ENCODE measurements at regions not wholly inside any gene's neighbourhood (a gene's known extent, or its start where the extent isn't known, plus 50 kb on each side); places are given as distances from the start of the nearest gene placed in this dataset.

DNA sequence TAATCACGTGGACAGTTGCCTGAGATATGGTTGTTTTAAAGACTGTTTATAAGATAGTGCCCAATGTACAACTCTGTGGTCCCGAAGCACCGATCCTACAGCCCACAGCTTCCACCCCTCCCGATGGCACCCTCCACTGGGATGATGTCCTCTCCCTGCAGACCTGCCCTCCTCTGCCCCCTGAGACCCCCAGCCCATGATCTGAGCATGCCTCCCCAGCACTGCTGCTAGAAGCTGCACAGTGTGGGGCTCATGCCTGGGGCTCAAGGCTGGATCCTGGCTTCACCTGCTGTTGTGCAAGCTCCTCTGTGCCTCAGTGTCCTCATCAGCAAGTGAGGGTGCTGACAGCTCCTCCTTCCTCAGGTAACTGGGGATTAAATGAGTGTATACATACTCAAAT lies 254.7 kb upstream of the MKI67 start:
- no peak for DNase-seq

DNA sequence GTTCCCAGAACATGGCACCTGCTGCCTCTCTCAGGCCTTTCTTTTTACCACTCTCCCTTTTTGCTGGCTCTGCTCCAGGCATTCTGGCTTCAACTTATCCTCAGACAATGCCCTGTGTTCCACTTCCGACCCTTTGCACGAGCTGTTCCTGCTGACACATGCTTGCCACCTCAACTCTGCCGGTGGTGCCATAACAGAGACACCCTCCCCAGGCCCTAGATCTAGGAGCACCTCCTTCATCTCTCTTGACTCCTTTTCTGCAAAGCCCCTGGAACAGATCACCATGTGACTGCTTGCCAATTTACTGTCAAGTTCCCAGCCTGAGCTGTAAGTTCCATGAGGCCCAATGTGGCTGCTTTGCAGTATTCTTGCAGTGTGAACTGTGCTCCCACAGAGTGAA lies 256.0 kb upstream of the MKI67 start:
- no peak for DNase-seq

DNA sequence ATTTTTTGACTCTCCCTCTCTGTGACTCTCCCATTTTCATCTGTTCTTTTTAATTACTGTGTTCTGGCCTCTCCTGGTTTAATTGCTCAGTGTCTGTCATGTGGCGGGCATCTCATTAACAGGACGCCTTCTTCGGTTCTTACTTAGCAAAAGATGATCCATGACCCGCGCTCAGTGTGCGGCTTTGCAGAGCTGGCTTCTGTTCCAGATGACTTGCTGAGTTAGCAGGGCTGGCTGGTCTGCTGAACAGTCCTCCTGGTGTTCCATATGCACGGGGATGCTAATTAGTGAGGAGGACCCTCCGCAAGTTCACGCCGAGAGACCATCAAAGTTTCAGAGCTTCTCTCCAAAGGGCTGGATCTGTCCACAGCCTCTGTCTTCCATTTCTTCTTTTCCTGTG lies 258.6 kb upstream of the MKI67 start:
- no peak for DNase-seq

DNA sequence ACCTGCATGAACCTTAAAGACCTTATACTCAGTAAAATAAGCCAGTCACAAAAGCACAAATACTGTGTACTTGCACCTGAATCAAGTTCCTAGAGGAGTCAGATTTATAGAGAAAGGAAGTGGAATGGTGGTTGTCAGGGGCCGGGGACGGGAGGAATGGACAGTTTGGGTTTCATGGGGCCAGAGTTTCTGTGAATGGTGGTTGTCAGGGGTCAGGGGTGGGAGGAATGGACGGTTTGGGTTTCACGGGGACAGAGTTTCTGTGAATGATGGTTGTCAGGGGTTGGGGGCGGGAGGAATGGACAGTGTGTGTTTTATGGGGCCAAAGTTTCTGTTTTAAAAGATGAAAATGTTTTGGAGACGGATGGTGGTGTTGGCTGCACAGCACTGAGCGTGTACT lies 260.0 kb upstream of the MKI67 start:
- DNase-seq = no peak

DNA sequence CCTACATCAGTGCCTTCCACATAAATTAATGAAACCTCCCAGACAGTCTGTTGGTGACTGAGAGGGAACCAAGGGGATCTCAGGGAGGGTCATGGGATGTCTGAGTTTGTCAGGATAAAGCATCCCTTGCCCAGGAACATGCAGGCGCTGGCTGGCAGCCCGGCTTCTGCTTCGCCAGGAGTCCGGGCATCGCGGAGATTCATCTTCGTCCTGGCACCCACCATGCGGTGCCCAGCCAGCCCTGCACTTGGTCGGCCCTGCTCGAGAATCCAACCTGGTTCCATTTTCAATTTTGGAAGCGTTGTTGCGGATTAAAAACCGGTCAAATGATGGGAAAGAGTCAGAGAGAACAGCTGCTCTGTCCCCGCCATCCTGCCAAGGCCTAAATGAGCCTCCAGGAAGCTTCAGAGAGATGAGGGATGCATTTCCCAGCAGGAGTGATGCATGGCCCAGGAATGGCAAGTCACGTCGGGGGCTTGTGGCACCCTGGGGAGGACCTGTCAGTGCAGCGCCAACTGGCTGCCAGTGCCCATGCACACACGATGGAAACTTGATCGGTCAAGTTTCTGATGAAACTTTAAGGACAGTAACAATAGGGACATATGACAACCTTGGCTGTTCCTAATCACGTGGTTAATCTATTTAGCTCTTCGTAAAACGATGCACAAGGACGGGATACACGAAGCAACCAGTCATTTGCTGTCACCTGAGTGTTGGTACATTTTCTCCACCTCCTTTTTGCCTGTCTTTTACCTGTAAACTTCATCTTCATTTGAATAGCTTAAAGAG lies 260.8 kb upstream of the MKI67 start:
- DNase-seq = no peak

DNA sequence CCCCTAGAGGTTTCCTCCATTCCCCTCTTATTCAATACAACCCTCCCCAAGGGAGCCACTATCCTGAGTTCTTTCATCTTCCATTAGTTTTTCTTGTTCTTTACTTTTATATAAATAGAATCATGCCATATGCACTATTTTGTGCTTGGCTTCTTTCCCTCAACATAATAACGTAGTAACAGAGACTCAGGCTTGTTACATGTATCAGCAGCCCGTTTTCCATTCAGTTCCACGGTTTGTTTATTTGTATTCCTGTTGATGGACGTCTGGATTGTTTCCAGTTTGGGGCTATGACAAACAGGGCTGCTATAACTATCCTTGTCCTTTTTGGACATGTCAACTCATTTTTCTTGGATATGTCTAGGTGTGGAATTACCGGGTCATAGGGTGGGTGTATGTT lies 264.4 kb upstream of the MKI67 start:
- DNase-seq = no peak

DNA sequence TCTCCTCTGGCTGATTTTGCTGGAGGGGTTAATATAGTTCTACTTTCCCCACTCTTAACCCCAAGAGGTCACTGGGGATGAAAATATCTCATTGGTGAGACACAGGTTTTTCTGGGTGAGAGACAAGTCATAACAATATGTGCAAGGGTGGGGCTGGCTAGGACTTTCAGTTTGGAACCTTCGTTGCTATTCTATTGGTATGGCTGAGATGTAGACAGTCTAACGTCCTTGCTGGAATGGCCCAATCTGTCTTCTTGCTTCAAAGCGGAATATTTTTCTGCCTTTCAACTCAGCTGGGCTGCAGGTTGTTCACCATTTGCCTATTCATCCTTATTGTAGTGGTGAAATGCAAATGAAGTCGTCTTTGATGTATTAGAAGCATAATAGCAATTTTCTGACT lies 267.3 kb upstream of the MKI67 start:
- DNase-seq = no peak

DNA sequence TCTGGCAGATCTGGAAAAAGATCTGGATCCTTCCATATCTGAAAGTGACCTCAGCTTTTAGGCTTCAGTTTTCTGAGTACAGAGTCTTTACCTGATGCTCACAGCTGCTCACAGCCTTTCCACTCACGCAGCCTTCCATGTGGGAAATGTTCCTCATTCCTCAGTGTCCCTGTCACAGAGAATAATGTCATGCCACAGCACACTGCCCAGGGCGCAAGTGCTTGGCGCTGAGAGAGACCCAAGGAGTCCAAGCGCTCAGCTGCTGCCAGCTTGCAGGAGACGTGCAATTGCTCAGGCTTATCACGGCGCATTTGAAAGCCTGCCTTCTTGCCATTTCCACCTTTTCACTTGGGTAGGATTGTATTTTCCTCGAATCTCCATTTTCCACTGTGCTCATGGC lies 271.9 kb upstream of the MKI67 start:
- DNase-seq = no peak

DNA sequence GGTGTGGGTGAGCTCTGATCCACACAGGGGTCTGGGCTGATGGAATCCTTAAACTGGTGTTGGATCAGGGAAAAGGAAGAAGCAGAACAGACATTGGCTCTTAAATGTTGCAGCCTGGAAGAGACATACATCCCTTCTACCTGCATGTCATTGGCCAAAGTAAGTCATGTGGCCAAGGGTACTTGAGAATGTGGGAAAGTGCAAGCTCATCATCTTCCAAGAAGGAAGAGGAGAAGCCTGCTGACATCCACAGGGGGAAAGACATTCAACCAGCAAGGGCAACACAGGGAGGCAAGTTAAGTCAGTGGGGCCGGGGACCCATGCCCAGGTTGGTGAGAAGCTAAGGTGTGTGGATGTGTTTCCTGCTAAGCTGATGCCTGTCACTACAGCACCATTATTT lies 272.8 kb upstream of the MKI67 start:
- no peak for DNase-seq

DNA sequence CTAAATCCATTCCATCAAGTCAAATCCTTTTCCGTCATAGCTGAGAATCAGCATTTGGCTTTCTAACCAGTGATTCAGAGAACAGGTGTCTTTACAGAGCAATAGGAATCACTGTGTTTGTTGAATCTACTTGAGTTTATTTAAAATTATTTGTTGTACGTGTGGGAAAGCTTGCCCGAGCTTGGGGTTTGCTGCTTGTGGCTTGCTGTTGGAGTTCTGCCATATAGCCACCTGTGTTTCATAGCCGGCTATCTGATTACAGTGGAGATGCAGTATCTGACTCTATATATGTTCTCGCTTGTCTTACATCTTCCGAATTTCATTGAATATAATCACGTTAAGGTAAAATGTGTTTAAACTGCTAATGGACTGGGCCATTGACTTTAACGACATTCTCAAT lies 274.3 kb upstream of the MKI67 start:
- DNase-seq = no peak

DNA sequence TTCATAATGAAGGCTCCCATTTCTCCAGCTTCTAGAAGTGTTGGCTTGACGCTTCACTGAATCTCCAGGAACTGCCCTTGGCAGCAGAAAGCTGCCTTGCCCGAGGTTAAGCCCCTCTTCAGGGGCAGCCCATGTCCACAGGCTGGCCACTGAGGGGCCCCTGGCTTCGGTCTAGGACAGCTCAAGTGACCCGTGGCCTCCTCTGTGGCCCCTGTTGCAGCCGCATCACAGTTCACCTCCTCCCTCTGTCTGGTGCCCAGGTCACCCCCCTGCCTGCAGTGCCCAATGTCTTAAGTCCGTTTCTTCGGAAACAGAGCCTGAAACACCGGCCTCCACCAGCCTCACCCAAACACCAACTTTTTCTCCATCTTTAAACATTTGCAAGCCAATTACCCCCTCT lies 279.2 kb upstream of the MKI67 start:
- DNase-seq = no peak

DNA sequence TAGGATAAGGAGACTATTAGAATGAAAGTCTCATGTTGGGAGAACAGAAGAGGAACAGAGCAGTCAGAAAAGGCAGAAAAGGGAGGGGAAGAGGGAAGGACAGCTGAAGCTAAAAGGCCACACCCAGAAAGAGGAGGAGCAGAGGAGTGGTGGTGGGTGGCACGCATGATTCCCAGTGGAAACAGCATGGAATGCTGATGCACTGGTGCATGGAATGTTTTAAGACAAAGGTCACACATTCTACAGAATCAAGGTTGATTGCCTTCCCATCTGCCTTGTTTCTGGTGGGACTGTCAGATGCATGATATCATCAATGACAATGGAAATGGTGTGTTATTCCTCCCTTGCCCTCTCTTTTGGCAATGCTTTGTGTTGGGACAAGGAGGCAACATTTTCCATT lies 285.4 kb upstream of the MKI67 start:
- DNase-seq = no peak

DNA sequence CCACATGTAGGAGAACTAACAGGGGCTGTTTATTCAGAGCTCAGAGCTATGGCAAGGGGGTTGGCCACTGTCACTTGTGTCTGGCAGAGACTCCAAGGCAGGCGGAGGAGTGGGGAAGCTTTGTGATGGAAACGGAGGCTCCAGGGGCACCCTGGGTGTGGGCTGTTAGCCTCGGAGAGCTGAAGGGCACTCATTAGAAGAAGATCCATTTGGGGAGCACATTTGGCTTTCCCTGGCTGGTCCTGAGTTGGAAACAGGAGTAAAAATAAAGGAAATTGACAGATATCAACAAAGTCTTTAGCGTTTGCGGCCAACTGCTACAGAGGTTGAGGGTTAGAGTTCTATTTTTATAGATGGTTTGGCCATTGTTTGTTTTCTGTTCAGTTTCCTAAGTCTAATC lies 288.3 kb upstream of the MKI67 start:
- DNase-seq = no peak

DNA sequence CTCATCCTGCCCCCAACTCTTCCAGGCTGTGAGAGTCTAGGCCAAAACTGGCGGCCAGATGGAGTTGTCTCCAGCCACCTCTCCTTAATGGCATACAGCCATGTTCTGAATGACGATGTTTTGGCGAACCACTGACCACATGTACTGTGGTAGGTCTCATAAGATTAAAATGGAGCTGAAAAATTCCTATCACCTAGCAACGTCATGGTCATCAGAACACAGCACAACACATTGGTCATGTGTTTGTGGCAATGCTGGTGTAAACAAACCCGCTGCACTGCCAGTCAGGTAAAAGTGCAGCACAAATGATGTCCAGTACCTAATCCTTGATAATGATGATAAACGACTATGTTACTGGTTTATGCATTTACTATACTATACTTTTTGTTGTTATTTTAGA lies 290.0 kb upstream of the MKI67 start:
- DNase-seq = no peak

DNA sequence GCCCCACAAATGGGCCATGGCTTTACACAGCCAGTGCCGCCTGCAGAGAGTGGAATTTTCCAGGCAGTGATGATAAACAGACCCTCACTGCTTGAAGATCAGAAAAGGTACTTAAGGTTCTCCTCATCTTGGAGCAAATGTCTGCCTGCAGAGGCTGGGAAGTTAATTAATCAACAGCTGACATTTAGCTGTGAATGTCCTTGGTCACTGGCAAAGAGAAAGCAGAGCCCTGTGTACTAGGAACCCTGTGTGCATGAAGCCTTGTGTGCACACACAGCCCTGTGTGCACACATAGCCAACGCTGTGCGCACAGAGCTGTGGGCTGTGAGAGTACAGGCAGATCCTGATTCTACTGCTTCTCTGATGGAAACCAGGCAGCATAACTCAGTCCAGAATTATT lies 291.6 kb upstream of the MKI67 start:
- no peak for DNase-seq

DNA sequence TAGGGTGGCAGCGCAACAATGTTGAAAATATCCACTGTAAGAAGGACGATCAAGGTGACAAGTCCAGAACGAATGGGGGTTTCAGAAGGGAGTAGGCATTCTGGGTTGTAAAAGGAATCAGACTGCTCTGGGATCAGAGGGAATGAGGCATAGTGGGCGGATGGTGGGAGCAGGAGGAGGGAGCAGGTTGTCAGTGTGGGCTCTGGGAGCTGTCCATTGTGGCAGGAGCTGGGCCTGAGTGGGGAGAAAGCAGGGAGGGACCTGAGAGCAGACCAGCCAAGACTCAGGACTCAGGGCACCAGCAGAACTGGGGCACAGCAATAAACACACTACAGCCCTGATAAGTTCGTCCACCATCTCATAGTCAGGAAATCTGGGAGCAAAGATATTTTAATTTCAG lies 292.6 kb upstream of the MKI67 start:
- no peak for DNase-seq

DNA sequence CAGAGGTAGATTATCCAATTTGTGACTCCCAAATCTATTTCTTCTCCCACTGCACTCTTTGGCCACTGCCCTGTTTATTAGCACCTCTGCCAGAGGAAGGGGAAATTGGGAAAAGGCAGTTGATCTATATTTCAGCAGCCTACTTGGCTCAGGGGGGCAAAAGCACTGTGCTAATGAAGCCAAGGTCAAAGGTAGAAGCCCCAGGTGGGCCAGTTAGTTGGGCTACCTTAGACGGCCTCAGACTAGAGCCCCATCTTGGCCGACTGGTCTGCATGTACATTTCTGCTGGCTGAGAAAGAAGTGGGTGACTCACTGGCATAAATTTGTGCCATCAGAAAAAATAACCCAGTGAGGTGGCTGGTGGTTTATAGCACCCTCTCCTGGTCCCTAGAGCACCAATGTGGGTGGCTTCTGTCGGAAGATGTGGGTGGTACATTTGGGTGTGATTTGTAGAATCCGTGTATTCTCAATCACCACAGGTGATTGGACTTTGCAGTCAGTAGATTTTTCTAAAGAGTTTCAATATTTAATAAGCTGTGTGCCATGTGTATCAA lies 293.3 kb upstream of the MKI67 start:
- no peak for DNase-seq

DNA sequence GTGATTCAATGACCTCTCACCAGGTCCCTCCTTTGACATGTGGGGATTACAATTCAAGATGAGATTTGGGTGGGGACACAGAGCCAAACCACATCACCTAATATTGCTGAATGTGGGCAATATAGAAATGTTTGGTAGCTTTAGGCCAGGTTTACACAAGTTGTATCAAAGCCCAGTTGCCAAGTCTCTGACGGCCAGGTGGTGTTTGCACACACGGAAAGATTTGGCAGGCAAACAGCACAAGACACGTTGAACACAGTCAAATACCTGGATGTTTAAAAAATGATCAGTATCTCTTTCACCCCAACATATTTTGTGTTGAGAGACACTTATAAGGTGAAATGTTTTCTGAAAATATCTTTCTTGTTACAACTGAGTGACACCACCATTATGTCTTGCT lies 294.4 kb upstream of the MKI67 start:
- DNase-seq = no peak

DNA sequence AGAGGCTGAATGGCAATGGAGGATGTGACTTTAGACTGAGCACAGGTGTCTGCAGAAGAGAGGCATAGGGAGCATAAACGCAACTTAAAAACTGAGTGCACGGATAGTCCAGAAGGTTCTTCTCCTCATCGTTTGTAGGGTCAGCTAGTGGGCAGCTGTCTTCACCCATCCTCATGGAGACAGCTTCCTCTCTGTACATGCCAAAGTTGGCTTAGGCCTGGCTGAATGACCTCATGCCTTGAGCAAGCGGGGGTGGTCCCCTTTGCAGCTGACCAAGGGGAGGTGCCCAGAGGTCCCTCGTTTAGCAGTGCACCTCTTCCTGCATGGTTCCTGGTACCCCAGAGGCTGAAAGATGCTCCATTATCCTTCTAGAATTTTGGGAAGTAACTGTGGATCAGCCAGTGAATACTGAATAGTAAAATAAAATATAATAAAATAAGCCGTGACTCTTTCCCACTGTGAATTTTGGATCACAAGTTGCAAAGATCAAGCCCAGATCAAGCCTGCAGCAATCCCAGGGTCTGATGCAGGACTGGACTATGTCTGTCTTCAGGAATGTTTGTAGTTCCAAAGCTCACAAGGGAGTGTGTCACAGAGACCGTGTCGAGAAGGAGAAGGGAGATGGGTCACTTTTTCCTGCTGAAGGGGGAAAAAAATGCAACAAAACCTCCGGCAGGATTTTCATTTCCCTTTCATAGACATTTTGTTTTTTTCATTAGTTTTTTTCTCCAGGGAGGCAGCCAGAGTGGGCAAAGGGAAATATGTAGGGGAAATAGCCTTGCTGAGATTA lies 295.3 kb upstream of the MKI67 start:
- DNase-seq = no peak

DNA sequence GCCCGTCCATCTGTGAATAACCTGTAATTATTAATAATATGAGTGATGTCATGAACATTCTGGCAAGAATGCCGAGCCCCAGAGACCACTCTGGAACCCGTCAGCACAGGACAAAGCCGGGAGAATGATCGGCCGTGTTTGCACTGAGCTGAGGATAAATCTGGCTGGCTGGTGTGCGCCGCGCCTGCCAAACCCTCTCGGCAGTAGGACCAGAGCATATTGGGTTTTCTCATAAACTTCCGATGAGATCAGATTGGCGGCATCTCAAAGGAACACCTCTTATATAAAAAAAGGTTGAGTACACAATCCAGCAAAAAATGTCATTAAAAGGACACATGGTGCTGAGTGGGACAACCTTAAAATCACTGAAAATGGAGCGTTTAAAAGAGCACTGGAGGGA lies 296.0 kb upstream of the MKI67 start:
- DNase-seq = no peak

DNA sequence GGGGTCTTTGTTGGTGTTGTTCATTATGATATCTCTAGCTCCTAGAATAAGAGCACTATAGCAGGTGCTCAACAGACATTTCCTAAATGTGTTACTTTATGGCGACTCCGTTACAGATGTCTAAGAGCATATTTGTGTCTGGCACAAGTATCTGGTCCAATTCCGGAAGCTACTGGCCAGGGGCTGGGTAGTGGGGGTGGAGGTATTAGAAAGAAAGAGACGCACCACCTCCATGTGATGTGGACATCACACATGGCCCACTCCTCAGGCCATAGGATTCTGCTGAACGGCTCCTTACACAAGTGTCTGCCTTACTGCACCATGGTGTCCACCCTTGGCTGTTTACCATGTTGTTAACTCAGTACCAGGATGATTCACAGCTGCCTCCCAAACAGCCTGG lies 296.8 kb upstream of the MKI67 start:
- no peak for DNase-seq

DNA sequence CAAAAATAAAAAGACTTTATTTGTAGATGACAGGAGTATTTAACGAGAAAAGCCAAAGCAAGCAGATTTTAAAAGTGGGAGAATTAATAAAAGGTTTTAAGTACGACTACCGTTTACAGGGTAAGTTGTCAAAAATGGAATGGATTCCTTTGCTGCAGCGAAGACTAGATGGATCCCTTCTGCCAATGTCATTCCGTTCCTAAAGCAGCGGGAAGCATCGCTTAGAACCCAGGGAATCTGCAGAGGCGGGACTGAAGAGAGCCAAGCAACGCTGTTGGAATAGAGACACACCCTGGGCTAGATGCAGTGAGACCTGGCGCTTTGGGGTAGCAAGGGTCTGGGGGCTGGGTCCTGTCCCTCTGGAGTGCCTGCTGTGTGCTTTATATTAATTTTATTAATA lies 303.1 kb upstream of the MKI67 start:
- no peak for DNase-seq

DNA sequence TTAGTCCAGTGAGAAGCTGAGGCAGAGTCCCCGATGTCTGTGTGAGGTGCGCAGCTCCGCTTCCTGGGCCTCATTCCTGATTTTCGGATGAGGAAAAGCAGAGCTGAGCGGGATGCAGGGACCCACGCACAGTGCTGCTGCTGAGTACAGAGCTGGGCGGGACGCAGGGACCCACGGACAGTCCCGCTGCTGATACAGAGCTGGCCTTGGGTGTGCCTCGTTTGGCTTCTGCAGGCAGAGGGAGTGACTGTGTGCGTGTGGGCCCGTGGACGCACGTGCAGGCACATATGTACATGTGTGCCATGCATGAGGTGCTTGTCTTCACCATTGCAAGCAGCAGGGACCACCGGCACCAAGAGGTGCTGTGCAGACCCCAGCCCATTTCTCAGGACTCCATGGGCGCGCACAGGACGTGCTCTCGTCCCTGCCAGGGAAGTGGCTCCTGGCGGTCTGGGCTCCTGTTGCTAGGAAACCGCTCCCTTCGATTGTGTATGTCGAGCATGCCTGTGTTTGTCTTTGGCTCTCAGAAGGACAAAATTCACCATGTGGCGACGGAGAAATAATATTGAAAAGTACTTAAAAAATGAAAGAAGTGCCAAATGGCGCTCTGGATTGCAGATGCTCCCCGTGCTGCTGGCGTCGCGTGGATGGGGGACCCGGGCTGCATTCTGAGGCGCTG lies 303.8 kb upstream of the MKI67 start:
- DNase-seq = no peak

DNA sequence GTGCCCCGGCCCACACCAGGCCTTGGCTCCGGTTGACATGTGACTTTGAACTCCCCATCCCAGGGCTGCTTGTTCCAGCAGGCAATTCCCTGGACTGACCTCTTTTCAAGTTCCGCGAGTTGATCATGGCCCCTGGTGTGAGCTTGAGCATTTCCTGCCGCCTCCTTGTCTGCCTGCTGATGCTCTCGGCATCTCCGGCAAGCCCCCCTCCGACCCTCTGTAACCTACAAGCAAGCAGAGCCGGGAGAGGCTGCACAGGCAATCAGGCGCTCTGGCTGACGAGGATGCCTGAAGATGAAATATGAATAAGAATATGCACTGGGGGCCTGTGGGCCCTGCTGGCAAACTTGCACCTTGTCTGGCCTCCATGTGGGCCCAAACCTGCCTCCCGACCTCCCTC lies 304.9 kb upstream of the MKI67 start:
- DNase-seq = no peak

Data from NCI-H2107 (cell line).